Central memory CD8-positive, alpha-beta T cell (primary cell): ENCODE measurements at regions not wholly inside any gene's neighbourhood (a gene's known extent, or its start where the extent isn't known, plus 50 kb on each side); places are given as distances from the start of the nearest gene placed in this dataset.

ENCODE experiments used
- ATAC-seq: fragments of 150-1000 bp; cut with Tn5 transposase; replicated peaks from 2 replicates; pipeline ENCODE4 v1.10.0; 2022; ENCODE audit warnings: mild to moderate bottlenecking, moderate FRiP score, moderate number of reproducible peaks; ENCODE audit not compliant: poor library complexity, severe bottlenecking; ENCODE audit errors: extremely low read depth
- DNase-seq, 2 donors: peaks; one replicate each; pipeline ENCODE4 v3.0.0; 2021; ENCODE audit warnings: low spot score in 2 of 2
- H3K27ac Mint-ChIP-seq: one replicate; pipeline ENCODE4 v1.8.0; 2022; ENCODE audit warnings: low read depth, mild to moderate bottlenecking, moderate library complexity, mixed read lengths
- H3K27me3 Mint-ChIP-seq: one replicate; pipeline ENCODE4 v1.8.0; 2022; ENCODE audit warnings: mixed read lengths
- H3K36me3 Mint-ChIP-seq: one replicate; pipeline ENCODE4 v1.8.0; 2022; ENCODE audit warnings: mild to moderate bottlenecking, moderate library complexity, mixed read lengths; ENCODE audit not compliant: insufficient read depth
- H3K4me1 Mint-ChIP-seq: one replicate; pipeline ENCODE4 v1.8.0; 2022; ENCODE audit warnings: mixed read lengths
- H3K4me3 Mint-ChIP-seq: one replicate; pipeline ENCODE4 v1.8.0; 2022; ENCODE audit warnings: mild to moderate bottlenecking, moderate library complexity, mixed read lengths
- H3K9me3 Mint-ChIP-seq: one replicate; pipeline ENCODE4 v1.8.0; 2022; ENCODE audit warnings: mixed read lengths

- ATAC-seq, result no peak
- no peak for DNase-seq
- no peak overlapping the region for H3K27ac Mint-ChIP-seq
- no peak overlapping the region for H3K4me3 Mint-ChIP-seq
- no peaks in the 10 kb centered on the region for H3K4me1 Mint-ChIP-seq
- H3K36me3 Mint-ChIP-seq, result no peaks in the 10 kb centered on the region
- H3K9me3 Mint-ChIP-seq, result peaks cover 6% of the 10 kb centered on the region
- peaks cover 9% of the 10 kb centered on the region for H3K27me3 Mint-ChIP-seq
Measured at GRCh38 chr10:33455029-33455428, 120.6 kb upstream of the NRP1 start.

- H3K4me3 Mint-ChIP-seq, result no peak overlapping the region
- ATAC-seq (no peak), DNase-seq (no peak)
- H3K27me3 Mint-ChIP-seq, result peaks cover 12% of the 10 kb centered on the region
- H3K27ac Mint-ChIP-seq, result no peak overlapping the region
- peaks cover 6% of the 10 kb centered on the region for H3K9me3 Mint-ChIP-seq
- H3K36me3 Mint-ChIP-seq, result no peaks in the 10 kb centered on the region
- no peaks in the 10 kb centered on the region for H3K4me1 Mint-ChIP-seq
Measured at GRCh38 chr10:33454554-33454953, 120.1 kb upstream of the NRP1 start.

- ATAC-seq, result no peak
- H3K36me3 Mint-ChIP-seq, result no peaks in the 10 kb centered on the region
- H3K4me3 Mint-ChIP-seq, result no peak overlapping the region
- no peak overlapping the region for H3K27ac Mint-ChIP-seq
- H3K9me3 Mint-ChIP-seq, result peaks cover 6% of the 10 kb centered on the region
- peaks cover 23% of the 10 kb centered on the region for H3K27me3 Mint-ChIP-seq
- no peaks in the 10 kb centered on the region for H3K4me1 Mint-ChIP-seq
- DNase-seq, result no peak
Measured at GRCh38 chr10:33453081-33454025, 118.9 kb upstream of the NRP1 start.

- Mint-ChIP-seq H3K4me1 (no peaks in the 10 kb centered on the region), H3K27ac (no peak overlapping the region), H3K9me3 (peaks cover 6% of the 10 kb centered on the region), H3K27me3 (peaks cover 35% of the 10 kb centered on the region), H3K36me3 (no peaks in the 10 kb centered on the region), H3K4me3 (no peak overlapping the region)
- DNase-seq (no peak), ATAC-seq (no peak)
Measured at GRCh38 chr10:33448421-33449140, 114.1 kb upstream of the NRP1 start.

- H3K27me3 Mint-ChIP-seq, result peaks cover 34% of the 10 kb centered on the region
Measured at GRCh38 chr10:33441561-33441960, 107.1 kb upstream of the NRP1 start.

GRCh38 chr10:33434933-33435332 lies 100.5 kb upstream of the NRP1 start:
- Mint-ChIP-seq H3K4me3 (no peak overlapping the region), H3K27me3 (peaks cover 27% of the 10 kb centered on the region)
- DNase-seq, result no peak

More at GRCh38 chr10:33441561-33441960, 107.1 kb upstream of the NRP1 start:
- no peaks in the 10 kb centered on the region for H3K9me3 Mint-ChIP-seq
- H3K4me1 Mint-ChIP-seq, result no peaks in the 10 kb centered on the region
- no peaks in the 10 kb centered on the region for H3K36me3 Mint-ChIP-seq
- DNase-seq (no peak), ATAC-seq (no peak)
- H3K27ac Mint-ChIP-seq, result no peak overlapping the region
- H3K4me3 Mint-ChIP-seq, result no peak overlapping the region

GRCh38 chr10:33428682-33429081 lies 94.2 kb upstream of the NRP1 start:
- no peak overlapping the region for H3K4me3 Mint-ChIP-seq
- ATAC-seq (no peak), DNase-seq (no peak)
- H3K27me3 Mint-ChIP-seq, result peaks cover 29% of the 10 kb centered on the region
- H3K27ac Mint-ChIP-seq, result no peak overlapping the region
- no peaks in the 10 kb centered on the region for H3K4me1 Mint-ChIP-seq
- no peaks in the 10 kb centered on the region for H3K9me3 Mint-ChIP-seq
- H3K36me3 Mint-ChIP-seq, result no peaks in the 10 kb centered on the region

More at GRCh38 chr10:33434933-33435332, 100.5 kb upstream of the NRP1 start:
- Mint-ChIP-seq H3K36me3 (no peaks in the 10 kb centered on the region), H3K9me3 (no peaks in the 10 kb centered on the region), H3K27ac (no peak overlapping the region), H3K4me1 (no peaks in the 10 kb centered on the region)
- ATAC-seq, result no peak

GRCh38 chr10:33423154-33423529 lies 88.7 kb upstream of the NRP1 start:
- Mint-ChIP-seq H3K4me1 (peaks cover 6% of the 10 kb centered on the region), H3K4me3 (no peak overlapping the region), H3K36me3 (peaks cover 1% of the 10 kb centered on the region), H3K27me3 (peaks cover 34% of the 10 kb centered on the region), H3K27ac (no peak overlapping the region), H3K9me3 (no peaks in the 10 kb centered on the region)
- DNase-seq (no peak), ATAC-seq (no peak)

GRCh38 chr10:33422471-33423153 lies 88.1 kb upstream of the NRP1 start:
- Mint-ChIP-seq H3K4me3 (no peak overlapping the region), H3K9me3 (no peaks in the 10 kb centered on the region), H3K4me1 (peaks cover 6% of the 10 kb centered on the region), H3K27ac (no peak overlapping the region), H3K27me3 (peaks cover 34% of the 10 kb centered on the region), H3K36me3 (peaks cover 1% of the 10 kb centered on the region)
- ATAC-seq, result no peak
- DNase-seq, result no peak

GRCh38 chr10:33421789-33422462 lies 87.5 kb upstream of the NRP1 start:
- Mint-ChIP-seq H3K27ac (no peak overlapping the region), H3K4me3 (no peak overlapping the region), H3K27me3 (peaks cover 34% of the 10 kb centered on the region), H3K36me3 (peaks cover 1% of the 10 kb centered on the region), H3K9me3 (no peaks in the 10 kb centered on the region), H3K4me1 (peaks cover 6% of the 10 kb centered on the region)
- no peak for ATAC-seq
- no peak for DNase-seq

GRCh38 chr10:33419311-33419710 lies 84.8 kb upstream of the NRP1 start:
- no peak for ATAC-seq
- peaks cover 1% of the 10 kb centered on the region for H3K36me3 Mint-ChIP-seq

GRCh38 chr10:33418301-33418700 lies 83.8 kb upstream of the NRP1 start:
- DNase-seq, result no peak
- Mint-ChIP-seq H3K4me1 (peaks cover 6% of the 10 kb centered on the region), H3K27me3 (peaks cover 39% of the 10 kb centered on the region), H3K9me3 (no peaks in the 10 kb centered on the region), H3K4me3 (no peak overlapping the region), H3K36me3 (peaks cover 1% of the 10 kb centered on the region), H3K27ac (no peak overlapping the region)
- ATAC-seq, result no peak

More at GRCh38 chr10:33419311-33419710, 84.8 kb upstream of the NRP1 start:
- H3K27me3 Mint-ChIP-seq, result peaks cover 34% of the 10 kb centered on the region
- H3K9me3 Mint-ChIP-seq, result no peaks in the 10 kb centered on the region
- no peak overlapping the region for H3K4me3 Mint-ChIP-seq
- peak overlapping the region; percentile 9 for H3K27ac Mint-ChIP-seq
- DNase-seq, result no peak
- H3K4me1 Mint-ChIP-seq, result peaks cover 6% of the 10 kb centered on the region
